PC-3 (cell line): ENCODE measurements at regions not wholly inside any gene's neighbourhood (a gene's known extent, or its start where the extent isn't known, plus 50 kb on each side); places are given as distances from the start of the nearest gene placed in this dataset.

Source experiments
- ATAC-seq: fragments of 200-7000 bp; cut with Tn5 transposase; 2 replicates; pipeline ENCODE4 v1.9.1; 2020; ENCODE audit warnings: mild to moderate bottlenecking, moderate library complexity
- BruUV-seq: library from RNA; stranded (reverse); fragments of 400-500 nt; replicated peaks from 2 replicates; lab custom pipeline; 2021; lab: Mats Ljungman, UMichigan
- CTCF ChIA-PET: fragments of 300-600 bp; sonication (Branson Sonifier 250); formaldehyde crosslinking; loops from one replicate; lab custom pipeline; 2022; ENCODE audit warnings: antibody characterized with exemption; lab: Charles Lee
- POLR2A ChIA-PET: fragments of 300-600 bp; sonication (Branson Sonifier 250); formaldehyde crosslinking; loops from one replicate; lab custom pipeline; 2022; ENCODE audit warnings: antibody characterized with exemption; ENCODE audit not compliant: unreplicated experiment; lab: Charles Lee
- DNase-seq: peaks from one replicate; pipeline ENCODE4 v3.0.0-alpha.2; 2015
- H2AFZ ChIP-seq: fragments of 300-600 bp; sonication (generic); 2 replicates; pipeline ENCODE4 v1.6.0; 2016; ENCODE audit warnings: antibody characterized with exemption, low read length
- H3F3A ChIP-seq: fragments of 300-600 bp; sonication (generic); one replicate; pipeline ENCODE4 v1.6.0; 2017; ENCODE audit warnings: antibody characterized with exemption, low read length, control low read depth, mild to moderate bottlenecking; ENCODE audit not compliant: unreplicated experiment
- H3K27ac ChIP-seq: fragments of 300-600 bp; sonication (generic); 2 replicates; pipeline ENCODE4 v1.5.1; 2016; ENCODE audit warnings: mild to moderate bottlenecking, low read length
- H3K27me3 ChIP-seq: fragments of 300-600 bp; sonication (generic); 2 replicates; pipeline ENCODE4 v1.6.1; 2016; ENCODE audit warnings: low read length, mixed read lengths
- H3K36me3 ChIP-seq: fragments of 300-600 bp; sonication (generic); 2 replicates; pipeline ENCODE4 v1.6.1; 2016; ENCODE audit warnings: low read depth, mixed run types, low read length, mixed read lengths
- H3K4me1 ChIP-seq: fragments of 300-600 bp; sonication (generic); 2 replicates; pipeline ENCODE4 v1.5.1; 2016; ENCODE audit warnings: low read length; ENCODE audit not compliant: insufficient read depth
- H3K4me2 ChIP-seq: fragments of 300-600 bp; sonication (generic); 2 replicates; pipeline ENCODE4 v1.6.0; 2016; ENCODE audit warnings: low read length
- H3K4me3 ChIP-seq: fragments of 300-600 bp; sonication (generic); 2 replicates; pipeline ENCODE4 v1.5.1; 2016; ENCODE audit warnings: mild to moderate bottlenecking, low read length, mixed read lengths
- H3K79me2 ChIP-seq: fragments of 300-600 bp; sonication (generic); 2 replicates; pipeline ENCODE4 v1.6.1; 2017; ENCODE audit warnings: low read length, mixed read lengths
- H3K9ac ChIP-seq: fragments of 300-600 bp; sonication (generic); 2 replicates; pipeline ENCODE4 v1.6.0; 2016; ENCODE audit warnings: mild to moderate bottlenecking, low read length
- H3K9me2 ChIP-seq: fragments of 300-600 bp; sonication (generic); replicated peaks from 2 replicates; pipeline ENCODE4 v1.6.1; 2016; ENCODE audit warnings: mixed run types, low read length, mixed read lengths
- H3K9me3 ChIP-seq: fragments of 300-600 bp; sonication (generic); 2 replicates; pipeline ENCODE4 v1.6.1; 2016; ENCODE audit warnings: low read length, mixed read lengths
- H4K20me1 ChIP-seq: fragments of 300-600 bp; sonication (generic); 2 replicates; pipeline ENCODE4 v1.6.1; 2016; ENCODE audit warnings: low read length, mixed read lengths
- EZH2 ChIP-seq: fragments of 300-600 bp; sonication (generic); IDR thresholded peaks from one replicate; pipeline ENCODE4 v1.6.1; 2017; ENCODE audit warnings: antibody characterized with exemption, mild to moderate bottlenecking, low read length; ENCODE audit not compliant: unreplicated experiment
- EZH2phosphoT487 ChIP-seq: fragments of 300-600 bp; sonication (generic); IDR thresholded peaks from 2 replicates; pipeline ENCODE4 v1.6.1; 2018; ENCODE audit warnings: mild to moderate bottlenecking, antibody characterized with exemption, low read length, borderline replicate concordance
- intact Hi-C: fragments of 100-400 bp; cut with micrococcal nuclease; formaldehyde crosslinking; loops from 2 replicates; pipeline ENCODE4 v1.9.0; 2023
- TF ChIP-seq, protein P1 (sequence below): fragments of 300-600 bp; sonication (generic); conservative IDR thresholded peaks from 2 replicates; pipeline ENCODE4 v1.5.1; 2017; ENCODE audit warnings: antibody characterized with exemption, low read depth, mild to moderate bottlenecking, low read length

DNA sequence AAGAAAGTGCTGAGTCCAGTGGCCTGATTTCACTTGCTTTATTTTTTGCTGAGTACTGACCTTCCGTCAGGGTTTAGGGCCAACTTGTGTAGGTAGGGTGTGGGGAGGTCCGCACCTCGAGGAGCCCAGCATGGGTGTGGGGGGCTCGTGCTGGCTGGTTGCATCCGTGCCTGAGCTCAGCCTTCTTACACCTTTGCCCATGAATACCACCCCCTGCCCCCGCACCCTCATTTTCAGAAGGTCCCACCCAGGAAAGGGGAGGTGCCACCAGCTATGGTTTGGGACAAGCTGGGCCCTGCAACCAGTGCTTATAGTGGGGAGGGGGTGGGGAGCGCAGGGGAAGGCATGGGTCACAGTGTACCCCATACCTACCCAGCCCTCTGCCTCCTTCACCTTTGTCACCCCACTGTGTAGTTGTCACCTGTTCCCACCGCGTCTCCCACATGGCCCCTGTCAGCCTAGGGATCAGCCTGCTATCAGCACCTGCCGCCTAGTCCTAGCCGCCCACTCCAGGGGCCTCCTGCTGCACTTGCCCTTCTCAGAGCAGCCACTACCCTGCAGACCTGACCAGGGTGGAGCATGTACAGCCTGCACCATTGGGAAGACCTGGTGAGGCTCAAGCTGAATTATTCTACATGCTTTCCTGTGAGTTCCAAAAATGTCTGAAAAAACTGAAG, 146.2 kb upstream of the RET start:
- no peak for DNase-seq
- Histone ChIP-seq H3K4me3 (no peak overlapping the region), H3K27ac (no peak overlapping the region), H3K9me2 (no peaks in the 10 kb centered on the region), H3K36me3 (no peaks in the 10 kb centered on the region), H2AFZ (no peak overlapping the region), H3K27me3 (peaks cover 41% of the 10 kb centered on the region), H3K4me1 (no peaks in the 10 kb centered on the region), H3K4me2 (no peak overlapping the region), H3F3A (no peaks in the 10 kb centered on the region), H4K20me1 (no peaks in the 10 kb centered on the region), H3K9ac (no peak overlapping the region), H3K79me2 (no peaks in the 10 kb centered on the region), H3K9me3 (no peaks in the 10 kb centered on the region)
- no peak for ATAC-seq
- BruUV-seq: no TSS peak
- ChIA-PET CTCF (no interaction called here), POLR2A (no interaction called here)
- TF ChIP-seq EZH2phosphoT487 (no peak), EZH2 (no peak)
- TF ChIP-seq, protein P1, sequence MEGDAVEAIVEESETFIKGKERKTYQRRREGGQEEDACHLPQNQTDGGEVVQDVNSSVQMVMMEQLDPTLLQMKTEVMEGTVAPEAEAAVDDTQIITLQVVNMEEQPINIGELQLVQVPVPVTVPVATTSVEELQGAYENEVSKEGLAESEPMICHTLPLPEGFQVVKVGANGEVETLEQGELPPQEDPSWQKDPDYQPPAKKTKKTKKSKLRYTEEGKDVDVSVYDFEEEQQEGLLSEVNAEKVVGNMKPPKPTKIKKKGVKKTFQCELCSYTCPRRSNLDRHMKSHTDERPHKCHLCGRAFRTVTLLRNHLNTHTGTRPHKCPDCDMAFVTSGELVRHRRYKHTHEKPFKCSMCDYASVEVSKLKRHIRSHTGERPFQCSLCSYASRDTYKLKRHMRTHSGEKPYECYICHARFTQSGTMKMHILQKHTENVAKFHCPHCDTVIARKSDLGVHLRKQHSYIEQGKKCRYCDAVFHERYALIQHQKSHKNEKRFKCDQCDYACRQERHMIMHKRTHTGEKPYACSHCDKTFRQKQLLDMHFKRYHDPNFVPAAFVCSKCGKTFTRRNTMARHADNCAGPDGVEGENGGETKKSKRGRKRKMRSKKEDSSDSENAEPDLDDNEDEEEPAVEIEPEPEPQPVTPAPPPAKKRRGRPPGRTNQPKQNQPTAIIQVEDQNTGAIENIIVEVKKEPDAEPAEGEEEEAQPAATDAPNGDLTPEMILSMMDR: no peak
- intact Hi-C loops: no loop called here

DNA sequence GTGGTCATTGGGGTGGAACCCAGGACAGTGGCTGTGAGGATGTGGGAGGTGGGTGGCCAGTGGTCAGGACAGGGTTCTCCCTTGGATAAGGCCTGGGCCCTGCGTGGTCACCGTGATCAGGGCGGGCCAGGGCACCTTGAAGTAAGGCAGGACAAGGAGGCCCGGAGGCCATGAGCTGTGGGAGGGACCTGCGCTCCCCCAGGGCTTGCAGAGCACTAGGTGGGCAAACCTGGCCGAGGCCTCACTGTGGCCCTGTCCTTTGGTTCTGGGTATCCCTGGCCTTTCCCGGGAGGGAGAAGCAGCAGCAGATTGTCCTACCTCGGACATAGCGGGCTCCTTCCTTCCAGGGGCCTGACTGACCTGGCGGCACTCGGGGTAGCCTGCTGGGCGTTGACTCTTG, 144.8 kb upstream of the RET start:
- no peaks in the 10 kb centered on the region for H3K9me2 ChIP-seq
- no peak overlapping the region for H3K4me3 ChIP-seq
- H4K20me1 ChIP-seq: no peaks in the 10 kb centered on the region
- H3K4me2 ChIP-seq: no peak overlapping the region
- POLR2A ChIA-PET: no interaction called here
- CTCF ChIA-PET: no interaction called here
- no peak for DNase-seq
- no peaks in the 10 kb centered on the region for H3K9me3 ChIP-seq
- H3F3A ChIP-seq: no peaks in the 10 kb centered on the region
- no peak for ATAC-seq
- H2AFZ ChIP-seq: no peak overlapping the region
- H3K27me3 ChIP-seq: peaks cover 49% of the 10 kb centered on the region
- no peak overlapping the region for H3K9ac ChIP-seq
- intact Hi-C loops: no loop called here
- no TSS peak for BruUV-seq
- no peaks in the 10 kb centered on the region for H3K4me1 ChIP-seq
- no peaks in the 10 kb centered on the region for H3K36me3 ChIP-seq
- H3K27ac ChIP-seq: no peak overlapping the region
- TF ChIP-seq EZH2phosphoT487 (no peak), EZH2 (no peak)
- TF ChIP-seq, protein P1: no peak
- no peaks in the 10 kb centered on the region for H3K79me2 ChIP-seq

DNA sequence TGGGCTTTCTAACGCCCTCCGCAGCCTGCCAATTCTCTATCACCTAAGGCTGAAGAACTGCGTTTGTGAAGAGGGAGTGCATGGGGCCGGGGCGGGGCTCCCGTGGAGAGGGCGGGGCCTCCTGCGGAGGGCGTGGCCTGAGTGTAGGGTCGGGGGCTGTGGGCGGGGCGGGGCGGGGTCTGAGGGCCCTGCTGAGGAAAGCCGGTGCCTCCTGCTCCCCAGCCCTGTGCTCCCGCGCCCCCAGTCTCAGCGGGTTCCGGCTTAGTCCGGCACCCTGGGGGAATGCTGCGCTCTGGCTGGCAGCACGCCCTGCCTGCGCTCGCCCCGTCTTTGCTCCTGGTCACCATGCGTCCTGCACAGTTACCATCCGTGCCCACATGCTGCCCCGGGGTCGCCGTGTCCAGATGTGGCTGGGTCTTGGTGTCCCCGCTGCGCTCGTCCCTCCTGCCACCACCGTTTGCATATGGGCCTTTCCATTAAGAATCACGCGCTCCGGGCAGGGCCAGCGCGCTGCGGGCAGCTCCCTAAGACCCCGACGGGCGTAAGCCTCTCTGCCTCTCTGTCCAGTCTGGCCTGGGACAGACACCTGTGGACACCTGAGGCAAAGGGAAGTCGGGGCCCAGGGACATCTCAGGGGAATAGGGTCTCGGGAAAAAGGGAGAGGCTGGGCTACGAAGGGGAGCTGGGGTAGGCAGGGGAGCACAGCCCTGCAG, 144.0 kb upstream of the RET start:
- no peaks in the 10 kb centered on the region for H3K9me2 ChIP-seq
- H3K27ac ChIP-seq: no peak overlapping the region
- CTCF ChIA-PET: no interaction called here
- intact Hi-C loops: no loop called here
- TF ChIP-seq EZH2 (no peak), EZH2phosphoT487 (no peak)
- TF ChIP-seq, protein P1: no peak
- H3K79me2 ChIP-seq: no peaks in the 10 kb centered on the region
- no peak overlapping the region for H3K4me2 ChIP-seq
- H3K4me1 ChIP-seq: no peaks in the 10 kb centered on the region
- H2AFZ ChIP-seq: no peak overlapping the region
- H3K4me3 ChIP-seq: no peak overlapping the region
- BruUV-seq: no TSS peak
- no peak for DNase-seq
- H3F3A ChIP-seq: no peaks in the 10 kb centered on the region
- no peak for ATAC-seq
- no peak overlapping the region for H3K9ac ChIP-seq
- H4K20me1 ChIP-seq: no peaks in the 10 kb centered on the region
- H3K27me3 ChIP-seq: peaks cover 42% of the 10 kb centered on the region
- POLR2A ChIA-PET: no interaction called here
- H3K9me3 ChIP-seq: no peaks in the 10 kb centered on the region
- H3K36me3 ChIP-seq: no peaks in the 10 kb centered on the region
